HCT116 (cell line): ENCODE measurements at regions not wholly inside any gene's neighbourhood (a gene's known extent, or its start where the extent isn't known, plus 50 kb on each side); places are given as distances from the start of the nearest gene placed in this dataset.

Experiments
- ATAC-seq: fragments of 200-7000 bp; cut with Tn5 transposase; 2 replicates; pipeline ENCODE4 v1.9.1; 2020; ENCODE audit warnings: mild to moderate bottlenecking, moderate library complexity
- BruUV-seq: library from RNA; stranded (reverse); fragments of 400-500 nt; replicated peaks from 2 replicates; lab custom pipeline; 2021; lab: Mats Ljungman, UMichigan
- CTCF ChIA-PET: fragments of 300-600 bp; sonication (Branson Sonifier 250); formaldehyde crosslinking; loops from one replicate; lab custom pipeline; 2021; ENCODE audit warnings: antibody characterized with exemption; lab: Charles Lee
- POLR2A ChIA-PET: fragments of 300-600, 350-600 bp; sonication (Branson Sonifier 250); formaldehyde crosslinking; loops from one replicate; lab custom pipeline; 2021; ENCODE audit warnings: antibody characterized with exemption; lab: Charles Lee
- RAD21 ChIA-PET, 2 experiments: fragments of 300-600 bp; sonication (Branson Sonifier 250); formaldehyde crosslinking; loops; one replicate each; lab custom pipeline; 2023; ENCODE audit warnings: low total read pairs in 2 of 2; ENCODE audit not compliant: uncharacterized antibody in 2 of 2, unreplicated experiment in 2 of 2, low non-redundant PET in 1 of 2; lab: Charles Lee
- DNase-seq: peaks from one replicate; pipeline ENCODE4 v3.0.0-alpha.2; 2010; ENCODE audit warnings: low read depth, low spot score
- H2AFZ ChIP-seq: fragments of 200-600 bp; shearing (Covaris generic), sonication (generic); 2 replicates; pipeline ENCODE4 v1.6.1; 2017; ENCODE audit warnings: low read depth, mixed run types, mixed read lengths, antibody characterized with exemption, low read length; ENCODE audit not compliant: poor library complexity, severe bottlenecking
- H3K27ac ChIP-seq: 2 replicates; pipeline ENCODE4 v1.5.1; 2012; ENCODE audit warnings: low read depth, low read length
- H3K27me3 ChIP-seq: fragments of 200-600 bp; sonication (generic); 2 replicates; pipeline ENCODE4 v1.6.1; 2016; ENCODE audit warnings: mixed run types, low read length, mixed read lengths; ENCODE audit not compliant: insufficient read depth
- H3K36me3 ChIP-seq, 2 experiments: fragments of 200-500 bp in 1 of 2; fragments of 200-600 bp in 1 of 2; sonication (Bioruptor generic) in 1 of 2; sonication (generic) in 1 of 2; 2 replicates each; pipeline versions ENCODE4 v1.5.1 to v1.6.1; 2014 to 2016; ENCODE audit warnings: low read length in 2 of 2, inconsistent platforms in 1 of 2, mixed read lengths in 1 of 2, mixed run types in 1 of 2; ENCODE audit not compliant: insufficient read depth in 2 of 2, control insufficient read depth in 1 of 2
- H3K4me1 ChIP-seq, 2 experiments: fragments of 200-600 bp in 1 of 2; sonication (generic) in 1 of 2; 2 replicates each; pipeline versions ENCODE4 v1.5.1 to v1.6.1; 2012 to 2017; ENCODE audit warnings: low read length in 2 of 2, inconsistent platforms in 1 of 2, mild to moderate bottlenecking in 1 of 2, mixed read lengths in 1 of 2, mixed run types in 1 of 2, moderate library complexity in 1 of 2; ENCODE audit not compliant: insufficient read depth in 2 of 2, control insufficient read depth in 1 of 2
- H3K4me2 ChIP-seq: fragments of 200-600 bp; sonication (generic); 2 replicates; pipeline ENCODE4 v1.6.1; 2017; ENCODE audit warnings: mixed run types, low read length, mixed read lengths
- H3K4me3 ChIP-seq, 2 experiments: fragments of 200-600 bp in 1 of 2; sonication (generic) in 1 of 2; replicated peaks in 1 of 2; 2 replicates each; pipeline ENCODE4 v1.5.1; 2011 to 2016; ENCODE audit warnings: low read length in 2 of 2, control low read depth in 1 of 2, low read depth in 1 of 2, mild to moderate bottlenecking in 1 of 2, mixed read lengths in 1 of 2, mixed run types in 1 of 2
- H3K79me2 ChIP-seq: fragments of 200-600 bp; sonication (generic); 2 replicates; pipeline ENCODE4 v1.6.1; 2017; ENCODE audit warnings: mild to moderate bottlenecking, mixed run types, low read length, moderate library complexity, mixed read lengths; ENCODE audit not compliant: insufficient read depth
- H3K9ac ChIP-seq: fragments of 200-600 bp; sonication (generic); 2 replicates; pipeline ENCODE4 v1.6.1; 2016; ENCODE audit warnings: low read length, mixed read lengths
- H3K9me2 ChIP-seq: fragments of 200-600 bp; sonication (generic), shearing (Covaris generic); 2 replicates; pipeline ENCODE4 v1.6.1; 2017; ENCODE audit warnings: mixed run types, mild to moderate bottlenecking, moderate library complexity; ENCODE audit not compliant: insufficient read depth
- H3K9me3 ChIP-seq, 2 experiments: fragments of 200-500 bp in 1 of 2; fragments of 200-600 bp in 1 of 2; sonication (Bioruptor generic) in 1 of 2; sonication (generic) in 1 of 2; 2 replicates each; pipeline ENCODE4 v1.6.1; 2014 to 2017; ENCODE audit warnings: low read length in 2 of 2, mixed read lengths in 2 of 2, inconsistent platforms in 1 of 2, low read depth in 1 of 2, mild to moderate bottlenecking in 1 of 2, mixed run types in 1 of 2, moderate library complexity in 1 of 2; ENCODE audit not compliant: control insufficient read depth in 1 of 2, insufficient read depth in 1 of 2
- H4K20me1 ChIP-seq: fragments of 200-600 bp; sonication (generic), shearing (Covaris generic); 2 replicates; pipeline ENCODE4 v1.6.1; 2017; ENCODE audit warnings: mixed run types, mild to moderate bottlenecking, moderate library complexity; ENCODE audit not compliant: insufficient read depth
- CBX3 ChIP-seq: IDR thresholded peaks from 2 replicates; pipeline ENCODE4 v1.6.1; 2012; ENCODE audit warnings: low read depth
- CEBPB ChIP-seq: IDR thresholded peaks from 2 replicates; pipeline ENCODE4 v1.6.1; 2012; ENCODE audit warnings: low read depth
- EGR1 ChIP-seq: IDR thresholded peaks from 2 replicates; pipeline ENCODE4 v1.6.1; 2012; ENCODE audit warnings: low read depth
- ELF1 ChIP-seq: IDR thresholded peaks from 2 replicates; pipeline ENCODE4 v1.6.1; 2012; ENCODE audit warnings: low read depth, borderline replicate concordance
- JUND ChIP-seq: IDR thresholded peaks from 2 replicates; pipeline ENCODE4 v1.6.1; 2012
- MAX ChIP-seq: IDR thresholded peaks from 2 replicates; pipeline ENCODE4 v1.6.1; 2012
- POLR2A ChIP-seq: IDR thresholded peaks from 2 replicates; pipeline ENCODE4 v1.7.0; 2011; ENCODE audit warnings: borderline replicate concordance; ENCODE audit not compliant: insufficient read depth, insufficient read length; ENCODE audit errors: extremely low read depth
- POLR2AphosphoS5 ChIP-seq: IDR thresholded peaks from 2 replicates; pipeline ENCODE4 v1.6.1; 2011; ENCODE audit warnings: mild to moderate bottlenecking, low read depth, low read length, moderate library complexity
- REST ChIP-seq: IDR thresholded peaks from 2 replicates; pipeline ENCODE4 v1.6.1; 2012; ENCODE audit warnings: low read depth
- SP1 ChIP-seq: IDR thresholded peaks from 2 replicates; pipeline ENCODE4 v1.6.1; 2012; ENCODE audit warnings: low read depth
- TCF7L2 ChIP-seq: IDR thresholded peaks from 2 replicates; pipeline ENCODE4 v1.7.0; 2011; ENCODE audit warnings: borderline replicate concordance, inconsistent platforms; ENCODE audit not compliant: insufficient read depth, insufficient read length; ENCODE audit errors: extremely low read depth
- YY1 ChIP-seq: IDR thresholded peaks from 2 replicates; pipeline ENCODE4 v1.6.1; 2011; ENCODE audit warnings: low read length, low read depth, moderate library complexity, mild to moderate bottlenecking; ENCODE audit not compliant: insufficient replicate concordance; ENCODE audit errors: extremely low read depth
- intact Hi-C: fragments of 100-400 bp; cut with micrococcal nuclease; formaldehyde crosslinking; loops from 2 replicates; pipeline ENCODE4 v1.10.0; 2022
- TF ChIP-seq, protein P1 (sequence below): IDR thresholded peaks from 2 replicates; pipeline ENCODE4 v1.6.1; 2011; ENCODE audit warnings: mild to moderate bottlenecking, low read length, moderate library complexity; ENCODE audit not compliant: insufficient replicate concordance; ENCODE audit errors: extremely low read depth

GRCh38 chr6:147060636-147061035 is 143.6 kb upstream of the STXBP5 start:
- H3K4me2 ChIP-seq: no peak overlapping the region
- peak overlapping the region; percentile 29 for H2AFZ ChIP-seq
- DNase-seq: no peak
- ChIA-PET POLR2A (no interaction called here), CTCF (no interaction called here), RAD21 (no interaction called here)
- intact Hi-C loops: no loop called here
- H3K4me1 ChIP-seq: peaks cover 2 to 17% of the 10 kb centered on the region in 2 experiments; a peak in 2 of 4 replicates
- no peak overlapping the region for H3K27ac ChIP-seq
- H3K9me2 ChIP-seq: no peaks in the 10 kb centered on the region
- H3K9me3 ChIP-seq: no peaks in the 10 kb centered on the region
- ATAC-seq: no peak
- no peak overlapping the region for H3K4me3 ChIP-seq
- no peaks in the 10 kb centered on the region for H3K27me3 ChIP-seq
- no peak overlapping the region for H3K9ac ChIP-seq
- no peaks in the 10 kb centered on the region for H3K79me2 ChIP-seq
- H3K36me3 ChIP-seq: no peaks in the 10 kb centered on the region
- TF ChIP-seq POLR2A (no peak), MAX (no peak), CBX3 (no peak), CEBPB (no peak), YY1 (no peak), REST (no peak), ELF1 (no peak), POLR2AphosphoS5 (no peak), EGR1 (no peak), SP1 (no peak), JUND (no peak), TCF7L2 (no peak)
- TF ChIP-seq, protein P1, sequence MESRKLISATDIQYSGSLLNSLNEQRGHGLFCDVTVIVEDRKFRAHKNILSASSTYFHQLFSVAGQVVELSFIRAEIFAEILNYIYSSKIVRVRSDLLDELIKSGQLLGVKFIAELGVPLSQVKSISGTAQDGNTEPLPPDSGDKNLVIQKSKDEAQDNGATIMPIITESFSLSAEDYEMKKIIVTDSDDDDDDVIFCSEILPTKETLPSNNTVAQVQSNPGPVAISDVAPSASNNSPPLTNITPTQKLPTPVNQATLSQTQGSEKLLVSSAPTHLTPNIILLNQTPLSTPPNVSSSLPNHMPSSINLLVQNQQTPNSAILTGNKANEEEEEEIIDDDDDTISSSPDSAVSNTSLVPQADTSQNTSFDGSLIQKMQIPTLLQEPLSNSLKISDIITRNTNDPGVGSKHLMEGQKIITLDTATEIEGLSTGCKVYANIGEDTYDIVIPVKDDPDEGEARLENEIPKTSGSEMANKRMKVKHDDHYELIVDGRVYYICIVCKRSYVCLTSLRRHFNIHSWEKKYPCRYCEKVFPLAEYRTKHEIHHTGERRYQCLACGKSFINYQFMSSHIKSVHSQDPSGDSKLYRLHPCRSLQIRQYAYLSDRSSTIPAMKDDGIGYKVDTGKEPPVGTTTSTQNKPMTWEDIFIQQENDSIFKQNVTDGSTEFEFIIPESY: no peak
- no peaks in the 10 kb centered on the region for H4K20me1 ChIP-seq
- BruUV-seq: no TSS peak
